ENCODE measurements at regions not wholly inside any gene's neighbourhood (a gene's known extent, or its start where the extent isn't known, plus 50 kb on each side); places are given as distances from the start of the nearest gene placed in this dataset.
"Not testable (repeated sequence)": the region's sequence is repeated elsewhere in the genome, so short reads cannot be mapped to it uniquely, and the experiment has no call there.

DNA sequence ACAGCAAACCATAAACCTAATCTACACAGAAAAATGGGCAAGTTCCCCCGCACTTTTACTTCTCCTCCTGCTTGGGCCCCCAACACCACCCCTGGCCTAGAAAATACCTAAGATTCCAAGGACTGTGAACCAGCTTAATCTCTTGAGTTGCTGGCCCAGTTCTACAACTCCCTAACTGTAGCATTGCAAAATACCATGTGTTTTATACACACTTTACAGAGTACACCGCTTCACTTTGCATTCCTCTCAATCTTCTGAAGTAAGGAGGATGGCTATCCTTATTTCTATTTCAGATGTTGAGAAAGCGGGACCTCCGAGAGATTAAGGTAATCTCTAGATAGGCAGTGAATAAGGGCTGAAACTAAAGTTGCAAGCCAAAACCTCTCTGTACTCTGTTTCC, 408.3 kb upstream of the NR5A2 start:
- no peak for ATAC-seq

DNA sequence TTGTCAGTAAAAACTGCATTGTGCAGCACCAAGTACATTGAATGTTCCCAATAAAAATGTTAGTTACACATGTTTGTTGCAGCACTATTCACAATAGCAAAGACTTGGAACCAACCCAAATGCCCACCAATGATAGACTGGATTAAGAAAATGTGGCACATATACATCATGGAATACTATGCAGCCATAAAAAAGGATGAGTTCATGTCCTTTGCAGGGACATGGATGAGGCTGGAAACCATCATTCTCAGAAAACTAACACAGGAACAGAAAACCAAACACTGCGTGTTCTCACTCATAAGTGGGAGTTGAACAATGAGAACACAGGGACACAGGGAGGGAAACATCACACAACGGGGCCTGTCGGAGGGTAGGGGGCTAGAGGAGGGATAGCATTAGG, 401.3 kb upstream of the NR5A2 start:
- ATAC-seq, result not testable (repeated sequence)

More for the DNA sequence above, 408.3 kb upstream of the NR5A2 start:
- no peak for TF ChIP-seq TOX (CRISPR knock-in tag; IDR thresholded peaks at IDR 0.05; ENCODE audit: borderline replicate concordance)
- no peak for TF ChIP-seq ZNF565 (CRISPR knock-in tag; conservative IDR thresholded peaks at IDR 0.05; ENCODE audit: low read depth)
- TF ChIP-seq ISL1 (CRISPR knock-in tag; IDR thresholded peaks at IDR 0.05), result no peak
- TF ChIP-seq ZFP30 (CRISPR knock-in tag; IDR thresholded peaks at IDR 0.05), result no peak

DNA sequence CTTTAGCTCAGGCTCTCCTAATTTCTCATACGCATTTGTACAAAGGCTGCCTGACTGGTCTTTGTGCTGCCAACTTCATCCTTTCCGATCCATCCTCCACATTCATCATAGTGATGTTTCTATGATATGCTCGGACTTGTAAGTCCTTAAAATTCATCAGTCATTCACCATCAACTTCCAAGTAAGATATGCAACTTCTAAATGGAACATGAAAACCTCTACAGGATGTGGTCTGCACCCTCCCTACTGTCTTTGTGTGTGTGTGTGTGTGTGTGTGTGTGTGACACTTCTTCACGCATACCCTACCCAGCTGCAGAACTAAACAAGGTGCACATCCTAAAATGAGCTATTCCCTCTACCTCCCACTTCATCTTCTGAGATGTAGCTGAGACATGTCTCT, 397.9 kb upstream of the NR5A2 start:
- no peak for ATAC-seq

DNA sequence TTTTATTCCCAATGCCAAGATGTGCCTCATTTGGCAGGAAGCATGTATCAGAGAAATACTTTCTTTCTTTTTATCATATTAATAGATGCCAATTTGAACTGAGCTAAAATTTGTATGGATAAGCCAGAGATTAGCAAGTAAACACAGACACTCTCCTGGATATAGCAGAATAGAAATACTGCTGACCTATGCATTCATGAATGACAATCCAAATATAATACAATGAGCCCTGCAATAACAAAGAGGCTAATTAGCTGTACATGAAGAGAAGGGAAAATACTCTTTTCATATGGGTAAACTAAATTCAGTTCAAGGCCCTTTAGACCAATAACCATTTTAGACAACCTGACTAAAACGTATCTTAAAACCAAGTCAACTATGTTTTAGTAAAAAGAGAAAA, 388.1 kb upstream of the NR5A2 start:
- ATAC-seq, result no peak

More for the DNA sequence above, 397.9 kb upstream of the NR5A2 start:
- TF ChIP-seq ZFP3 (CRISPR knock-in tag; IDR thresholded peaks at IDR 0.05), result no peak
- TF ChIP-seq CSDC2 (CRISPR knock-in tag; IDR thresholded peaks at IDR 0.05), result no peak
- TF ChIP-seq ZC3H10 (CRISPR knock-in tag; IDR thresholded peaks at IDR 0.05), result no peak
- TF ChIP-seq GLIS3 (CRISPR knock-in tag; IDR thresholded peaks at IDR 0.05), result no peak
- TF ChIP-seq, protein P1, sequence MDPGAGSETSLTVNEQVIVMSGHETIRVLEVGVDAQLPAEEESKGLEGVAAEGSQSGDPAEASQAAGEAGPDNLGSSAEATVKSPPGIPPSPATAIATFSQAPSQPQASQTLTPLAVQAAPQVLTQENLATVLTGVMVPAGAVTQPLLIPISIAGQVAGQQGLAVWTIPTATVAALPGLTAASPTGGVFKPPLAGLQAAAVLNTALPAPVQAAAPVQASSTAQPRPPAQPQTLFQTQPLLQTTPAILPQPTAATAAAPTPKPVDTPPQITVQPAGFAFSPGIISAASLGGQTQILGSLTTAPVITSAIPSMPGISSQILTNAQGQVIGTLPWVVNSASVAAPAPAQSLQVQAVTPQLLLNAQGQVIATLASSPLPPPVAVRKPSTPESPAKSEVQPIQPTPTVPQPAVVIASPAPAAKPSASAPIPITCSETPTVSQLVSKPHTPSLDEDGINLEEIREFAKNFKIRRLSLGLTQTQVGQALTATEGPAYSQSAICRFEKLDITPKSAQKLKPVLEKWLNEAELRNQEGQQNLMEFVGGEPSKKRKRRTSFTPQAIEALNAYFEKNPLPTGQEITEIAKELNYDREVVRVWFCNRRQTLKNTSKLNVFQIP (CRISPR knock-in tag; IDR thresholded peaks at IDR 0.05; ENCODE audit: borderline replicate concordance, low read depth), result no peak
- no peak for TF ChIP-seq ZFP30 (CRISPR knock-in tag; IDR thresholded peaks at IDR 0.05)

More for the DNA sequence above, 388.1 kb upstream of the NR5A2 start:
- no peak for TF ChIP-seq ESRRG (CRISPR knock-in tag; IDR thresholded peaks at IDR 0.05)
- no peak for TF ChIP-seq ZNF8 (CRISPR knock-in tag; IDR thresholded peaks at IDR 0.05)
- TF ChIP-seq ISL1 (CRISPR knock-in tag; IDR thresholded peaks at IDR 0.05), result no peak
- TF ChIP-seq TOX (CRISPR knock-in tag; IDR thresholded peaks at IDR 0.05; ENCODE audit: borderline replicate concordance), result no peak
- TF ChIP-seq, protein P1 (CRISPR knock-in tag; IDR thresholded peaks at IDR 0.05; ENCODE audit: borderline replicate concordance, low read depth), result no peak
- TF ChIP-seq CSDC2 (CRISPR knock-in tag; IDR thresholded peaks at IDR 0.05), result no peak
- no peak for TF ChIP-seq TCF4 (CRISPR knock-in tag; IDR thresholded peaks at IDR 0.05; ENCODE audit: borderline replicate concordance)
- no peak for TF ChIP-seq ZFP30 (CRISPR knock-in tag; IDR thresholded peaks at IDR 0.05)
- no peak for TF ChIP-seq BACH2 (CRISPR knock-in tag; IDR thresholded peaks at IDR 0.05; ENCODE audit: borderline replicate concordance)
- TF ChIP-seq, protein P2, sequence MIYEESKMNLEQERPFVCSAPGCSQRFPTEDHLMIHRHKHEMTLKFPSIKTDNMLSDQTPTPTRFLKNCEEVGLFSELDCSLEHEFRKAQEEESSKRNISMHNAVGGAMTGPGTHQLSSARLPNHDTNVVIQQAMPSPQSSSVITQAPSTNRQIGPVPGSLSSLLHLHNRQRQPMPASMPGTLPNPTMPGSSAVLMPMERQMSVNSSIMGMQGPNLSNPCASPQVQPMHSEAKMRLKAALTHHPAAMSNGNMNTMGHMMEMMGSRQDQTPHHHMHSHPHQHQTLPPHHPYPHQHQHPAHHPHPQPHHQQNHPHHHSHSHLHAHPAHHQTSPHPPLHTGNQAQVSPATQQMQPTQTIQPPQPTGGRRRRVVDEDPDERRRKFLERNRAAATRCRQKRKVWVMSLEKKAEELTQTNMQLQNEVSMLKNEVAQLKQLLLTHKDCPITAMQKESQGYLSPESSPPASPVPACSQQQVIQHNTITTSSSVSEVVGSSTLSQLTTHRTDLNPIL (CRISPR knock-in tag; IDR thresholded peaks at IDR 0.05; ENCODE audit: low read depth), result no peak
- TF ChIP-seq ZNF565 (CRISPR knock-in tag; conservative IDR thresholded peaks at IDR 0.05; ENCODE audit: low read depth), result no peak
- no peak for TF ChIP-seq ZFP3 (CRISPR knock-in tag; IDR thresholded peaks at IDR 0.05)
- no peak for TF ChIP-seq ZC3H10 (CRISPR knock-in tag; IDR thresholded peaks at IDR 0.05)
- TF ChIP-seq, protein P3, sequence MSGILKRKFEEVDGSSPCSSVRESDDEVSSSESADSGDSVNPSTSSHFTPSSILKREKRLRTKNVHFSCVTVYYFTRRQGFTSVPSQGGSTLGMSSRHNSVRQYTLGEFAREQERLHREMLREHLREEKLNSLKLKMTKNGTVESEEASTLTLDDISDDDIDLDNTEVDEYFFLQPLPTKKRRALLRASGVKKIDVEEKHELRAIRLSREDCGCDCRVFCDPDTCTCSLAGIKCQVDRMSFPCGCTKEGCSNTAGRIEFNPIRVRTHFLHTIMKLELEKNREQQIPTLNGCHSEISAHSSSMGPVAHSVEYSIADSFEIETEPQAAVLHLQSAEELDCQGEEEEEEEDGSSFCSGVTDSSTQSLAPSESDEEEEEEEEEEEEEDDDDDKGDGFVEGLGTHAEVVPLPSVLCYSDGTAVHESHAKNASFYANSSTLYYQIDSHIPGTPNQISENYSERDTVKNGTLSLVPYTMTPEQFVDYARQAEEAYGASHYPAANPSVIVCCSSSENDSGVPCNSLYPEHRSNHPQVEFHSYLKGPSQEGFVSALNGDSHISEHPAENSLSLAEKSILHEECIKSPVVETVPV (CRISPR knock-in tag; IDR thresholded peaks at IDR 0.05), result no peak
- TF ChIP-seq SNAI2 (CRISPR knock-in tag; IDR thresholded peaks at IDR 0.05), result no peak
- TF ChIP-seq, protein P4, sequence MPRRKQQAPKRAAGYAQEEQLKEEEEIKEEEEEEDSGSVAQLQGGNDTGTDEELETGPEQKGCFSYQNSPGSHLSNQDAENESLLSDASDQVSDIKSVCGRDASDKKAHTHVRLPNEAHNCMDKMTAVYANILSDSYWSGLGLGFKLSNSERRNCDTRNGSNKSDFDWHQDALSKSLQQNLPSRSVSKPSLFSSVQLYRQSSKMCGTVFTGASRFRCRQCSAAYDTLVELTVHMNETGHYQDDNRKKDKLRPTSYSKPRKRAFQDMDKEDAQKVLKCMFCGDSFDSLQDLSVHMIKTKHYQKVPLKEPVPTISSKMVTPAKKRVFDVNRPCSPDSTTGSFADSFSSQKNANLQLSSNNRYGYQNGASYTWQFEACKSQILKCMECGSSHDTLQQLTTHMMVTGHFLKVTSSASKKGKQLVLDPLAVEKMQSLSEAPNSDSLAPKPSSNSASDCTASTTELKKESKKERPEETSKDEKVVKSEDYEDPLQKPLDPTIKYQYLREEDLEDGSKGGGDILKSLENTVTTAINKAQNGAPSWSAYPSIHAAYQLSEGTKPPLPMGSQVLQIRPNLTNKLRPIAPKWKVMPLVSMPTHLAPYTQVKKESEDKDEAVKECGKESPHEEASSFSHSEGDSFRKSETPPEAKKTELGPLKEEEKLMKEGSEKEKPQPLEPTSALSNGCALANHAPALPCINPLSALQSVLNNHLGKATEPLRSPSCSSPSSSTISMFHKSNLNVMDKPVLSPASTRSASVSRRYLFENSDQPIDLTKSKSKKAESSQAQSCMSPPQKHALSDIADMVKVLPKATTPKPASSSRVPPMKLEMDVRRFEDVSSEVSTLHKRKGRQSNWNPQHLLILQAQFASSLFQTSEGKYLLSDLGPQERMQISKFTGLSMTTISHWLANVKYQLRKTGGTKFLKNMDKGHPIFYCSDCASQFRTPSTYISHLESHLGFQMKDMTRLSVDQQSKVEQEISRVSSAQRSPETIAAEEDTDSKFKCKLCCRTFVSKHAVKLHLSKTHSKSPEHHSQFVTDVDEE (CRISPR knock-in tag; IDR thresholded peaks at IDR 0.05), result no peak
- no peak for TF ChIP-seq RARB (CRISPR knock-in tag; IDR thresholded peaks at IDR 0.05)
